ENCODE measurements at regions not wholly inside any gene's neighbourhood (a gene's known extent, or its start where the extent isn't known, plus 50 kb on each side); places are given as distances from the start of the nearest gene placed in this dataset.

GRCh38 chr13:104404325-104404724 is 1338.1 kb upstream of the SLC10A2 start:
- TF ChIP-seq EZH2 (IDR thresholded peaks at IDR 0.05; ENCODE audit: insufficient read depth, poor library complexity, severe bottlenecking) = no peak
- TF ChIP-seq EZH2phosphoT487 (IDR thresholded peaks at IDR 0.05; ENCODE audit: insufficient read depth, low read depth) = no peak
